Stimulated activated CD8-positive, alpha-beta memory T cell treated with anti-CD3 and anti-CD28 coated beads, Interleukin-7, amount 100 ng/mL, for 48 hours (primary cell): ENCODE measurements at regions not wholly inside any gene's neighbourhood (a gene's known extent, or its start where the extent isn't known, plus 50 kb on each side); places are given as distances from the start of the nearest gene placed in this dataset.

Experiments
- DNase-seq, 2 donors: peaks; one replicate each; pipeline ENCODE4 v3.0.0-alpha.2; 2020; ENCODE audit warnings: low read depth in 1 of 2; ENCODE audit errors: extremely low read depth in 1 of 2

- DNase-seq = no peak
These were observed 55.0 kb downstream of the TMEM30B start for GRCh38 chr14:61226015-61226654.

- no peak for DNase-seq
These were observed 55.8 kb downstream of the TMEM30B start for GRCh38 chr14:61225344-61225743.

DNA sequence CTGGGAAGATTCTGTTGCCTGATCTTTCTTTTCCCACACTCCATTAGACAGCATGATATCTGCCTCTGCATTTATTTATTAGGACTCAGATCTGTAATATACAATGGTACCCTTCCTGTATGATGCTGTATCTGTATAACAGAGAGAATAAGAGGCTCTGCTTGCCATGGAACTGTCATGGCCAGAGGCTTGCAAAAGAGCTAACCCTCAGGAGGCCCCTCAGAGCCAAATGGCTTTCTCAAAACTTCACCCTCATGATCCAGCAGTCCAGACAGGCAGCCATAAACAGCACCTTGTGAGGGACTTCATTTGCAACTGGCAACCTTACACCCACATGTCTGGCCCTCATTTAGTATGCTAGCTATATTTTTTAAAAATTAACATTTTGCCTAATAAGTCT lies 57.6 kb downstream of the TMEM30B start:
- no peak for DNase-seq

DNA sequence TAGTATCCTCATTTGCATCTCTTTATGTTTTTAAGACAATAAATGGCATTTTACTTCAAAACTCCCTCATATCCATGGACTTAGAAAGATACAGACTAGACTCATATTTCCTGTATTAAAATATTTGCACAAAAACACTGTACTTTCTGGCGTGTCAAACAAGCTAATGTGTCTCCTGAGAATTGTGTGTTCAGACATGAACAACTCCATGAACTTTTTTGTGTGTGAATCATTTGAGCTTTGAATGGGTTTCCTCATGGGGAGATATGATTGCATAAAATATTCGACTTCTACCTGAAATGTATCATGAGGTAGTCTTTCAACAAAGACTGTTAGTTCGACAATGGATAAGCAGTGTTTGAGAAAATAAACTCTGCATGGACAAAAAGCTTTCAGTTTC lies 58.8 kb downstream of the TMEM30B start:
- no peak for DNase-seq

GRCh38 chr14:61221906-61222305 lies 59.2 kb downstream of the TMEM30B start:
- no peak for DNase-seq

GRCh38 chr14:61219673-61220072 lies 61.5 kb downstream of the TMEM30B start:
- DNase-seq = no peak

DNA sequence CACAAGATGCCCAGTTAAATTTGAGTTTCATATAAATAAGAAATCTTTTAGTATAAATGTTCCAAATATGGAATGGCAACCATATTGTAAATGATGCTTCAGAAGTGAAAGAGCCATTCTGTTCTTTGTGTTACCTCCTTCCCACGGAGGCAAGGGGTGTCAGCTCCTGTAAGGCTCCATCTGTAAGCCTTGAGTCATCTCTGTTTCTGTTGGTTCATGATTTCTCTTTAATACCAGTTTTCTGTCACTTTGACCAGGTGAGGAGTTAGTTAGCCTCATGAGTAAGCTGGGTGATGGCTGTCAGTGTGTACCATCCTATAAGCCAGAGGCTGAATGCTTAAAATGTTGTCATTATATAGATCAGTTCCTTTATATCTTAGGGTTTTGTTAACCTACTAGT lies 61.9 kb downstream of the TMEM30B start:
- no peak for DNase-seq

DNA sequence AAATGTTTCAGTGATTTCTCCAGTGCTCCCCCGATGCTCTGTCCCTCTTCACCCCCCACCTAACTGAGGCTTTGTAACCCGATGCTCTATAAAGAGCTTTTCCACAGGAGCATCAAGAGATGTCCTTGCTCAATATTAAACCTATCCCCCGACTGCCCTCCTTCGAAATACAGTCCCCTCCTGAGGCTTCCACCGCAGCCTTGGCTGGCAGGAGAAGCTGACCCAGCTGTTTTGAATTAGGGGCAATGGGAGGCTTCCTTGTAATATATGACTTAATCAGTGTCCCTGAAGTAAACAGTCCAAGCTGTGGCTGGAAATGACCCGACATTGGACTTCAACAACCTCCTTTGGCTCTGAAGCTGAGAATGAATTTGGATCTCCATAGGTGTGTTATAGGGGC lies 62.4 kb downstream of the TMEM30B start:
- DNase-seq = no peak

DNA sequence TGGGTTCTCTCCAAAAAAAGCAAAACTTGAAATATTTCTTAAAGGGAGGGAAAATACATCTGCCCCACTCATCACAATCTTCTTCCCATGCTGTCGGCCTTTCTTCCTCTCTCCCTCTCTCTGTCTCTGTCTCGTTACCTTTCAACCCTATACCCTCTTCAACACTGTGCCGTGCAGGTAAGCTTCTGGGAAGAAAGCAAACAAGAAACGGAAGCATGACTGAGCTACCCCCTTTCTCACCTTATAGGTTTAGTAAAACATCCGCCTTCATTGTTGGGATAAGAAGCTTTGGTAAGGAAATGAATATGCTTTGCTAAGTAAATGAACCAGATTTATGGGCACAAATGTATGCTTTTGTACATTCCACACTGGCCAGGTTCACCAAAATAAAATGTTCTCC lies 63.0 kb downstream of the TMEM30B start:
- no peak for DNase-seq

- DNase-seq = no peak
These were observed 63.6 kb downstream of the TMEM30B start for GRCh38 chr14:61217516-61217915.

GRCh38 chr14:61215222-61216020 lies 65.7 kb downstream of the TMEM30B start:
- no peak for DNase-seq

DNA sequence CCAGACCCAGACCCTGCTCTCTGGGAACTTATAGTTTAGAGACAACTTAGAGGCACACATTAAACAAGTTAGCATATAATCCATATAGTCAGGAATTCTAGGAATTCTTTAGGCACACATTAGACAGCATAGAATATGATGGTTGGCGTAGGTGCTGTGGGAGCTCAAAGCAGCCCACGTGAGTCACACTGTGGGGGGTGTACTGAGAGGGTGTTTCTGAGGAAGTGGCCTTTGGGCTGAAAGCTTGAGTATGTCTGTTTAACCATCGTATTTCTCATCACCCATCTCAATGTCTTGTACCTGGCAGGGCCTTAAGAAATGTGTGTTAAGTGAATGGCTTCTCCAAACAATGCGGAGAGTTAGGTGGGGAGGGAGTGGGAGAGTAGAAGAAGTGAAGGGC lies 67.2 kb downstream of the TMEM30B start:
- no peak for DNase-seq

DNA sequence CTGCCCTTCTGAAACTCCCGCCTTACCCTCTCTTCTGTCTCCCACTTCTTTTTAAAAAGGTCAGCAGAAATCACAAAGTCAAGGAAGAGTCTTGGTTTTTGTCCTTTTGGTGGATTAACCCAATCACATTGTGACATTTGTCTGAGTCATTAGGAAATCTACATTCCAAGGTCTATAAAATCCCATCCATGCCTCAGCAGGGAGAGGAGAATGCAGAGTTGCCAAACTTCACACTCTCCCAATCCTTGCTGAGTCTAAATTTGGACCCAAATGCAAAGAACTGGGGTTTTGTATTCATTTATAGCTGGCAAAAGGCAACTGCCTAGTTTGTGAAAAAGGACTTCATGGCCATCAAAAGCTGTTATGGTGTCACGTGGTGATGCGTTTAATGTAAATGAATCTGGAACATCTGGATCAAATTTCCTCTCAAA lies 67.9 kb downstream of the TMEM30B start:
- no peak for DNase-seq

DNA sequence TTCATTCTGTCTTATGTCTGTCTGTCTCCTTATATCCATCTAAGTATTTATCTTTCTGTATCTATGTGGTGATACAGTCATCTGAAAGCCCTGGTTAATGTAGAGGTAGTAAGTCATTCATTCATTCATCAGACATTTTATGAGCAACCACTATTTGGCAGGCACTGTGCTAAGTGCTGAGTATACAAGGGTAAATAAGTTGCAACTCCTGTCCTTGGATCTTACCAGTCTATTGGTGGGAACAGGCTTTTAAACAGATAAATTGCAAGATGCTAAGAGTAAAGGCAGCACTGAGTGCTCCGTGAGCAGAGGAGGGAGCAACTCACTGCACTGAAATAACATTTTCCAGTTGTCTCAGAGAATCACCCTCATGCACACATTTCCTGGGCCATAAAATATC lies 68.6 kb downstream of the TMEM30B start:
- no peak for DNase-seq

DNA sequence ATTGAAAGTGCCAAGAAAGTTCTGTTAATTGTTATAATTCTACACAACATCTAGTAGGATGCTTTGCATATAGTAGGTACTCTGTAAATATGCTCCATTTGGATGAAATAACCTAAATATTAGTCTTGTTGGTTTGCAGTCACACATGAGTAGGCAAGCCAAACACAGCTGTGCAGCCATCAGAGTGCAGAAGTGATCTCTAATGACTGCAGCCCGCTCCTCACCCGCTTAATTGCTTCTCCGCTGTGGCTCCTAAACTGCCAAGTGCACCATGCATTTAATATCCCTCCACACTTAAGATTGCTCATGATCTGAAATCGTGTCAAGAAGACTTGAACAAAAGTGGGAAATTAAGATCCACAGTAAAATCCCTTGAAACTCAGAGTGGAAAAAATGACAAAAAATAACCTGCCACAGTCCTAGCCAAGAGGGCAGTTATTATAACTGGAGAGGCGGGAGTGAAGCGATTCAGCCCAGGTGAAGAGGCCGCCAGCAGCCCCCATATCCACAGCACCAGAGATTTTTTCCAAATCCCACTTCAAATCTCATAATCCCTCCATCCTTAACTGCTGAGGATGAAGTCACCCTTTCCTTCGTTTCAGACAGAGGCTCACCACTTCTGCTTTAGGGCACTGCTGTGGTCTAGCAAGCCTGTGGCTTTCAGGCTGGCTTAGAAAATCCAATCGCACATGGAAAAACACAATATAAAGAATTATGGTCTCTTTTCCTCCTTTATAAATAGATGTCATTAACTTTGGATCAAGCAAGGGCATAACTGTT lies 69.5 kb downstream of the TMEM30B start:
- no peak for DNase-seq

DNA sequence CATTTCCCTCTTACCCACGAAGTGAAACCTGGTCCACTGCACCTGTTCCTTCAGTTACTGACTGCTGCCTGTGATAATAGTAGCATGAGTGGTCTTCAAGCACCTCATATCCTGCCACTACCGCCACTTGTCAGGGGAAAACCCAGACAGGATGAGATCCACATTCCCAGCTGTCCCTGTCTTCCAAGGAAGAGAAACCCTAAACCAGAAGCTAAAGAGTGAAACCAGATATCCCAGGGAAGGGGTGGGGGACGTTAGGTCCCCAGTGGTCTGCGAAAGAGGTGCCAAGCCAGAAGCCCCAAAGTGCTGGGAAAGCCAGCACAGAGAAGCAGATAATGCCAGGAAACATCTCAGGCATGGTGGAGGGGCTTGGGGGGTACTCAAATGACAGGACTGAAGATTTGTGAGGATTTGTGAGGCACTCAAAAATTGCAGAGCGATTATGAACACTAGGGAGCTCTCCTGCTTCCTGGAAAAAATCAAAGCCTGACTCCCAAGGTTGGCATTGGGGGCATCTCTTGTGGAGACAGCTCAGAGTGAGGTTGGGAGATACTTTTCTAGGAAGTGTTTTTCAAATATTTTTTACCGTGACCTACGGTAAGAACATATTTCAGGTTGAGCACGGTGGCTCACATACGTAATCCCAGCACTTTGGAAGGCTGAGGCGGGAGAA lies 77.9 kb downstream of the TMEM30B start:
- DNase-seq = no peak

DNA sequence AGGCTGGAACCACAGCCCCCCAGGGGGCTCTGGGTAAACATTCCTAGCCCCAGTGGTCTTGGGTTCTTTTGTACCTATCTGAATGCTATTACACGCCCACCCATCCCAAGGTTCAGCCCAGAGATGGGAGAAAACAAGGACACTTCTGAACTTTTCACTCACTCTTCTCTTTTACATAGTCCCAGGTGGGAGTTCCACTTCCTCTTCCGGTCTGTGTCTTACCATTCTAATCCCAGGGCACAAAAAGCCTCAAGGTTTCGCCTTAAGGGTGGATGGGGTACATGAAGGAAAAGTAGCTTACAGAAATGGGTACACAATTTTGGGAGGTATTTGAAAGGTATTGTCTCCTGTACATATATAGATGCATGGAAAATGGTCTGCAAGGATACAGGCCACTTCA lies 79.0 kb downstream of the TMEM30B start:
- no peak for DNase-seq

GRCh38 chr14:61201171-61201570 lies 80.0 kb downstream of the TMEM30B start:
- no peak for DNase-seq

DNA sequence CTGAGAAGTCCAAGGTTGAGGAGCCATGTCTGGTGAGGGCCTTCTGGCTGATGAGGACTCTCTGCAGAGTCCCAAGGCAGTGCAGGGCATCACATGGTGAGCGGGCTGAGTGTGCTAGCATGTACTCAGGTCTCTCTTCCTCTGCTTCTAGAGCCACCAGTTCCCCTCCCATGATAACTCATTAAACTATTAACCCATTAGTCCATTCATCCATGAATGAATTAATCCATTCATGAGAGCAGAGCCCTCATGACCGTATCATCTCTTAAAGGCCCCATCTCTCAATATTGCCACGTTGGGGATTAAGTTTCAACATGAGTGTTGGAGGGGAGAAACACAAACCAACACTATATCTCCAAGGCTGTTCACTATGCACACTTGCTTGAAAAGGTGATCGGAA lies 83.7 kb downstream of the TMEM30B start:
- no peak for DNase-seq

DNA sequence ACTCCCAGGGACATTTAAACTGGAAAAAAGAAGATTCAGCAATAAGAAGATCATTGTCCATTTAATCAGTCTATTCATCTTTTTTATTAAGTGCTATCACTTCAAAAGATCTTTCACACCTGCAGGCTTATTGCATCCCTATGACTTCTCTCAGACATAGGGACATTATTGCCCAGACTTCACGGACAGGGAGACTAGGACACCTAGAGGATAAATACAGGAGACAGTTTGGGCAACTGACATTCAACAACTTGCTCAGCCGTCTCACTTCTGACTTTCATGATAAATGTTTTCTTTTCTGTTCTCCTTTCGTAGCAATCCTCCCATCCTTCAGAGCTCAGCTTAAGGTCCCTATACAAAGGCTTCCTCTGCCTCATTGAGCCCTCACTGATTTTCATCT lies 84.3 kb downstream of the TMEM30B start:
- no peak for DNase-seq

GRCh38 chr14:61196034-61196433 lies 85.1 kb downstream of the TMEM30B start:
- DNase-seq = no peak
